T-helper 2 cell (primary cell): ENCODE measurements at regions not wholly inside any gene's neighbourhood (a gene's known extent, or its start where the extent isn't known, plus 50 kb on each side); places are given as distances from the start of the nearest gene placed in this dataset.

Experiments
- DNase-seq, 5 experiments: peaks; one replicate each; pipeline versions ENCODE4 v3.0.0 to v3.0.0-alpha.2; 2012 to 2022

- DNase-seq = no peak
Measured at GRCh38 chr1:163758977-163759670, 437.4 kb downstream of the NUF2 start.

- DNase-seq = no peak
Measured at GRCh38 chr1:163761898-163762297, 440.1 kb downstream of the NUF2 start.

- no peak for DNase-seq
Measured at GRCh38 chr1:163766257-163766918, 444.6 kb downstream of the NUF2 start.

GRCh38 chr1:163768576-163768975 lies 446.8 kb downstream of the NUF2 start:
- no peak for DNase-seq

GRCh38 chr1:163770265-163770664 lies 448.5 kb downstream of the NUF2 start:
- no peak for DNase-seq

GRCh38 chr1:163771637-163772036 lies 449.9 kb downstream of the NUF2 start:
- no peak for DNase-seq

- no peak for DNase-seq
Measured at GRCh38 chr1:163772246-163772645, 450.5 kb downstream of the NUF2 start.

GRCh38 chr1:163773396-163773795 lies 451.6 kb downstream of the NUF2 start:
- no peak for DNase-seq

GRCh38 chr1:163774401-163774945 lies 452.7 kb downstream of the NUF2 start:
- no peak for DNase-seq

GRCh38 chr1:163774978-163775620 lies 453.3 kb downstream of the NUF2 start:
- DNase-seq = no peak

- no peak for DNase-seq
Measured at GRCh38 chr1:163777205-163777604, 455.5 kb downstream of the NUF2 start.

- DNase-seq = no peak
Measured at GRCh38 chr1:163781146-163781545, 459.4 kb downstream of the NUF2 start.

GRCh38 chr1:163785868-163786405 lies 464.2 kb downstream of the NUF2 start:
- DNase-seq = no peak

GRCh38 chr1:163789911-163790310 lies 468.2 kb downstream of the NUF2 start:
- no peak for DNase-seq

GRCh38 chr1:163794551-163794950 lies 472.8 kb downstream of the NUF2 start:
- no peak for DNase-seq

GRCh38 chr1:163796394-163796821 lies 474.7 kb downstream of the NUF2 start:
- DNase-seq = no peak

- DNase-seq = no peak
Measured at GRCh38 chr1:163797816-163798215, 476.1 kb downstream of the NUF2 start.

GRCh38 chr1:163799190-163799805 lies 477.5 kb downstream of the NUF2 start:
- DNase-seq = no peak

- DNase-seq = no peak
Measured at GRCh38 chr1:163807331-163808049, 485.7 kb downstream of the NUF2 start.

GRCh38 chr1:163813251-163813650 lies 491.5 kb downstream of the NUF2 start:
- DNase-seq = no peak

GRCh38 chr1:163820226-163820625 lies 498.5 kb downstream of the NUF2 start:
- no peak for DNase-seq

GRCh38 chr1:163820766-163821165 lies 499.0 kb downstream of the NUF2 start:
- DNase-seq = no peak
